ENCODE measurements at regions not wholly inside any gene's neighbourhood (a gene's known extent, or its start where the extent isn't known, plus 50 kb on each side); places are given as distances from the start of the nearest gene placed in this dataset.
"Not testable (repeated sequence)": the region's sequence is repeated elsewhere in the genome, so short reads cannot be mapped to it uniquely, and the experiment has no call there.

DNA sequence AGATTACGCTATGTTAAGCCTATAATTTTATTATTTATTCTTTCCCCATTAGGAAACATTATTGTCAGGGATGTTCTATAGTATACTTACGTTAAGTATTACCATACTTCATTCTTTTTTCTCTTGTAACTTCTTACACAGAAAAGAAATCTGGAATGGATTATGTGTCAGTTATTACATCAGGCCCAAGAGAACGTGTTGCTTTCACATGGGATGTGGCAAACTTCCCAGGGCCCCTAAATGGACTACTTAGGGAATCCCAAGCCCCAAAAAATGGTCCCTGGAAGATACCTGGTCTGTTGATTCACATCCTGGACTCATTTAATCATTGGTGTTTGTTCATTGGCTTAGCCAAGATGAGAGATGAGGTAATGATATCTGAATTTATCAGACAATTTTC is 249.8 kb downstream of the NRIP1 start:
- Mint-ChIP-seq H3K36me3 (ENCODE audit: unreplicated experiment) (no peaks in the 10 kb centered on the region), H3K4me3 (ENCODE audit: unreplicated experiment) (no peak overlapping the region), H3K9me3 (ENCODE audit: unreplicated experiment) (peaks cover 24% of the 10 kb centered on the region), H3K4me1 (ENCODE audit: unreplicated experiment) (no peaks in the 10 kb centered on the region), H3K27ac (ENCODE audit: unreplicated experiment) (no peak overlapping the region), H3K27me3 (ENCODE audit: unreplicated experiment) (no peaks in the 10 kb centered on the region)
- DNase-seq (ENCODE audit: extremely low spot score, unreplicated experiment): no peak
- TF ChIP-seq, protein P1, sequence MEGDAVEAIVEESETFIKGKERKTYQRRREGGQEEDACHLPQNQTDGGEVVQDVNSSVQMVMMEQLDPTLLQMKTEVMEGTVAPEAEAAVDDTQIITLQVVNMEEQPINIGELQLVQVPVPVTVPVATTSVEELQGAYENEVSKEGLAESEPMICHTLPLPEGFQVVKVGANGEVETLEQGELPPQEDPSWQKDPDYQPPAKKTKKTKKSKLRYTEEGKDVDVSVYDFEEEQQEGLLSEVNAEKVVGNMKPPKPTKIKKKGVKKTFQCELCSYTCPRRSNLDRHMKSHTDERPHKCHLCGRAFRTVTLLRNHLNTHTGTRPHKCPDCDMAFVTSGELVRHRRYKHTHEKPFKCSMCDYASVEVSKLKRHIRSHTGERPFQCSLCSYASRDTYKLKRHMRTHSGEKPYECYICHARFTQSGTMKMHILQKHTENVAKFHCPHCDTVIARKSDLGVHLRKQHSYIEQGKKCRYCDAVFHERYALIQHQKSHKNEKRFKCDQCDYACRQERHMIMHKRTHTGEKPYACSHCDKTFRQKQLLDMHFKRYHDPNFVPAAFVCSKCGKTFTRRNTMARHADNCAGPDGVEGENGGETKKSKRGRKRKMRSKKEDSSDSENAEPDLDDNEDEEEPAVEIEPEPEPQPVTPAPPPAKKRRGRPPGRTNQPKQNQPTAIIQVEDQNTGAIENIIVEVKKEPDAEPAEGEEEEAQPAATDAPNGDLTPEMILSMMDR (IDR thresholded peaks at IDR 0.05): no peak

DNA sequence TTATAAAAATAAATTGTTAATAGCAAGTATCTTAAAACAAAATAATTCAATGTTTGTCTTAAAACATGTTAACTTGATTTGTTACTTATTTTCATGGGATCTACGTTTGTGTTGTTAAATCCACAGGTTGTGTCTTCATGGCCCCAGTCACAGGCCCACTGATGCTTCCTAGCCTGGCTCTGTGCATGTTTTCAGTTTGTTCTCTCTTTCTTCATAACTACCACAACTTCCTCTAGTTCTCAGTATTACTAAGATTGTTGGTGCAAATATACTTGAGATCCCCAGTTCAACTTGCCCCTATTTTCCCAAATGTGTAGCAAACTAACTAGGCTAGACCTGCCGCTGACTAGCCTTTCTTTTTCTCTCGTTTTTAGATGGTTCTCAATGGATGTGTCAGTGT is 250.5 kb downstream of the NRIP1 start:
- Mint-ChIP-seq H3K36me3 (ENCODE audit: unreplicated experiment) (no peaks in the 10 kb centered on the region), H3K4me3 (ENCODE audit: unreplicated experiment) (no peak overlapping the region), H3K27ac (ENCODE audit: unreplicated experiment) (no peak overlapping the region), H3K9me3 (ENCODE audit: unreplicated experiment) (peaks cover 24% of the 10 kb centered on the region), H3K27me3 (ENCODE audit: unreplicated experiment) (no peaks in the 10 kb centered on the region), H3K4me1 (ENCODE audit: unreplicated experiment) (no peaks in the 10 kb centered on the region)
- DNase-seq (ENCODE audit: extremely low spot score, unreplicated experiment): no peak
- TF ChIP-seq, protein P1 (IDR thresholded peaks at IDR 0.05): no peak

DNA sequence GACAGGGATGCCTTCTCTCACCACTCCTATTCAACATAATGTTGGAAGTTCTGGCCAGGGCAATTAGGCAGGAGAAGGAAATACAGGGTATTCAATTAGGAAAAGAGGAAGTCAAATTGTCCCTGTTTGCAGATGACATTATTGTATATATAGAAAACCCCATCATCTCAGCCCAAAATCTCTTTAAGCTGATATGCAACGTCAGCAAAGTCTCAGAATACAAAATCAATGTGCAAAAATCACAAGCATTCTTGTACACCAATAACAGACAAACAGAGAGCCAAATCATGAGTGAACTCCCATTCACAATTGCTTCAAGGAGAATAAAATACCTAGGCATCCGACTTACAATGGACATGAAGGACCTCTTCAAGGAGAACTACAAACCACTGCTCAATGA is 258.1 kb upstream of the SAMSN1 start:
- H3K36me3 Mint-ChIP-seq (ENCODE audit: unreplicated experiment); H3K4me1 Mint-ChIP-seq (ENCODE audit: unreplicated experiment); H3K27me3 Mint-ChIP-seq (ENCODE audit: unreplicated experiment); H3K27ac Mint-ChIP-seq (ENCODE audit: unreplicated experiment); DNase-seq (ENCODE audit: extremely low spot score, unreplicated experiment); H3K4me3 Mint-ChIP-seq (ENCODE audit: unreplicated experiment): not testable (repeated sequence)
- peaks cover 42% of the 10 kb centered on the region for H3K9me3 Mint-ChIP-seq (ENCODE audit: unreplicated experiment)

DNA sequence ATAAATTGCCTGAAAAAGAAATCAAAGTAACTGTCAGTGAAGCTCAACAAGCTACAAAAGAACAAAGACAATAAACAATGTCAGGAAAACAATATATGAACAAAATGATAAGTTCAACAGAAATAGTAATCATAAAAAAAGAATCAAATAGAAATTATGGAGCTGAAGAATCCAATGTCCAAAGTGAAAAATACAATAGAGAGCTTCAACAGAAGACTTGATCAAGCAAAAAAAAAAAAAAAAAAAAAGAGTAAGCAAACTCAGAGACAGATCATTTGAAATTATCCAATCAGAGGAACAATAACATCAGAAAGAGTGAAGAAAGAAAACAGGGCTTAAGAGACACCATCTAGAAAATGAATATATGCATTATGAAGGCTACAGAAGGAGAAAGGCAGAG is 251.4 kb upstream of the SAMSN1 start:
- no peak overlapping the region for H3K4me3 Mint-ChIP-seq (ENCODE audit: unreplicated experiment)
- no peak for DNase-seq (ENCODE audit: extremely low spot score, unreplicated experiment)
- no peaks in the 10 kb centered on the region for H3K27me3 Mint-ChIP-seq (ENCODE audit: unreplicated experiment)
- H3K9me3 Mint-ChIP-seq (ENCODE audit: unreplicated experiment): peaks cover 49% of the 10 kb centered on the region
- TF ChIP-seq, protein P1 (IDR thresholded peaks at IDR 0.05): no peak
- peaks cover 2% of the 10 kb centered on the region for H3K36me3 Mint-ChIP-seq (ENCODE audit: unreplicated experiment)
- no peaks in the 10 kb centered on the region for H3K4me1 Mint-ChIP-seq (ENCODE audit: unreplicated experiment)
- H3K27ac Mint-ChIP-seq (ENCODE audit: unreplicated experiment): no peak overlapping the region

DNA sequence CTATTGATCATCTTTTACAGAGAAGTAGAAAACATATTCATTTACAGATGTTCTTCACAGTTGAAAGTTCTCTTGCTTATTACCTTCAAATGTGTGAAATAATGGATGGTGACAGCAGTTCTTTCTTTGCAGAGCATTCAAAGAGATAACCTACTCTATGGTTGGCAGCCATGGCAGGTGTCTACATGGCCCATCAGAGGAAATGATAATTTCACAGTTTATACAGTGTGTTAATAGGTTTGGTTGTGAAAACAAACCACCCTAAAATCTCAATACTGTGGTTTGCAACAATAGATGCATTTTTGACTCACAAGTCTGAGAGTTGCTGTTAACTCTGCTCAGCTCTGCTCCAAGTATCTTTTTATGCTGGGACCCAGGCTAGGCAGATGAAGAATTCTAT is 241.2 kb upstream of the SAMSN1 start:
- H3K4me3 Mint-ChIP-seq (ENCODE audit: unreplicated experiment): no peak overlapping the region

More for the DNA sequence above, 241.2 kb upstream of the SAMSN1 start:
- no peaks in the 10 kb centered on the region for H3K36me3 Mint-ChIP-seq (ENCODE audit: unreplicated experiment)
- H3K27ac Mint-ChIP-seq (ENCODE audit: unreplicated experiment): no peak overlapping the region
- peaks cover 11% of the 10 kb centered on the region for H3K9me3 Mint-ChIP-seq (ENCODE audit: unreplicated experiment)
- no peaks in the 10 kb centered on the region for H3K27me3 Mint-ChIP-seq (ENCODE audit: unreplicated experiment)
- H3K4me1 Mint-ChIP-seq (ENCODE audit: unreplicated experiment): no peaks in the 10 kb centered on the region
- DNase-seq (ENCODE audit: extremely low spot score, unreplicated experiment): no peak
- TF ChIP-seq, protein P1 (IDR thresholded peaks at IDR 0.05): no peak
